Lower leg skin (tissue), 3 donors: ENCODE measurements at regions not wholly inside any gene's neighbourhood (a gene's known extent, or its start where the extent isn't known, plus 50 kb on each side); places are given as distances from the start of the nearest gene placed in this dataset.

Source experiments
- POLR2A ChIP-seq, 2 donors: fragments of 450-650 bp; IDR thresholded peaks; one replicate each; pipeline ENCODE4 v1.6.1; 2016 to 2017; ENCODE audit warnings: antibody characterized with exemption in 2 of 2, mild to moderate bottlenecking in 1 of 2, moderate library complexity in 1 of 2
- TF ChIP-seq, protein P1 (sequence below), 3 donors: fragments of 450-650 bp; IDR thresholded peaks; one replicate each; pipeline ENCODE4 v1.5.1; 2016; ENCODE audit warnings: antibody characterized with exemption in 3 of 3, mild to moderate bottlenecking in 3 of 3, moderate library complexity in 2 of 3

DNA sequence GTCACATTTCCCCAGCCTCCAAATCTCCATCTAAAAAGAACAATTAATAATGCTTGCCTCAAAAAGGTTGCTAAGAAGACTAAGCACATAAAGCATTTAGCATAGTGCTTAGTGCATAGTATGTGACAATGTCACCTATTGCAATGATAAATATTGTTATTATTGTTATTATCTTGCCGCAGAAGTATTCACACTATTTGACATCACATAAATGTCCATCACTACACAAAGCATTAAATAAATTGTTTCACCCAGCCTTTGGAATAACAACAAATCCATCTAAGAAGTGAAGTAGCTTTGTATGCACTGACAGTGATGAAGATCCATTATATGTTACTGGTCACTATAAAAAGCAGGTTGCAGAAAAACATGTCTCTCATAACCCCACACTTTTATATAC lies 2263.9 kb upstream of the WWC1 start:
- TF ChIP-seq, protein P1, sequence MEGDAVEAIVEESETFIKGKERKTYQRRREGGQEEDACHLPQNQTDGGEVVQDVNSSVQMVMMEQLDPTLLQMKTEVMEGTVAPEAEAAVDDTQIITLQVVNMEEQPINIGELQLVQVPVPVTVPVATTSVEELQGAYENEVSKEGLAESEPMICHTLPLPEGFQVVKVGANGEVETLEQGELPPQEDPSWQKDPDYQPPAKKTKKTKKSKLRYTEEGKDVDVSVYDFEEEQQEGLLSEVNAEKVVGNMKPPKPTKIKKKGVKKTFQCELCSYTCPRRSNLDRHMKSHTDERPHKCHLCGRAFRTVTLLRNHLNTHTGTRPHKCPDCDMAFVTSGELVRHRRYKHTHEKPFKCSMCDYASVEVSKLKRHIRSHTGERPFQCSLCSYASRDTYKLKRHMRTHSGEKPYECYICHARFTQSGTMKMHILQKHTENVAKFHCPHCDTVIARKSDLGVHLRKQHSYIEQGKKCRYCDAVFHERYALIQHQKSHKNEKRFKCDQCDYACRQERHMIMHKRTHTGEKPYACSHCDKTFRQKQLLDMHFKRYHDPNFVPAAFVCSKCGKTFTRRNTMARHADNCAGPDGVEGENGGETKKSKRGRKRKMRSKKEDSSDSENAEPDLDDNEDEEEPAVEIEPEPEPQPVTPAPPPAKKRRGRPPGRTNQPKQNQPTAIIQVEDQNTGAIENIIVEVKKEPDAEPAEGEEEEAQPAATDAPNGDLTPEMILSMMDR (IDR thresholded peaks at IDR 0.05) = no peak
- no peak for TF ChIP-seq POLR2A (IDR thresholded peaks at IDR 0.05)
